GM18868 (cell line): ENCODE measurements at regions not wholly inside any gene's neighbourhood (a gene's known extent, or its start where the extent isn't known, plus 50 kb on each side); places are given as distances from the start of the nearest gene placed in this dataset.

Source experiments
- ATAC-seq: cut with Tn5 transposase; IDR thresholded peaks from one replicate; pipeline ENCODE4 v1.9.1; 2021; ENCODE audit warnings: mild to moderate bottlenecking, moderate library complexity; ENCODE audit not compliant: unreplicated experiment

- no peak for ATAC-seq
These were observed 110.1 kb upstream of the UQCRFS1 start for GRCh38 chr19:29323021-29323430.

GRCh38 chr19:29323440-29324290, 110.7 kb upstream of the UQCRFS1 start:
- ATAC-seq: no peak

- ATAC-seq: no peak
These were observed 111.3 kb upstream of the UQCRFS1 start for GRCh38 chr19:29324291-29324680.

- ATAC-seq: no peak
These were observed 111.8 kb upstream of the UQCRFS1 start for GRCh38 chr19:29324717-29325116.

- ATAC-seq: no peak
These were observed 112.5 kb upstream of the UQCRFS1 start for GRCh38 chr19:29325241-29325975.

DNA sequence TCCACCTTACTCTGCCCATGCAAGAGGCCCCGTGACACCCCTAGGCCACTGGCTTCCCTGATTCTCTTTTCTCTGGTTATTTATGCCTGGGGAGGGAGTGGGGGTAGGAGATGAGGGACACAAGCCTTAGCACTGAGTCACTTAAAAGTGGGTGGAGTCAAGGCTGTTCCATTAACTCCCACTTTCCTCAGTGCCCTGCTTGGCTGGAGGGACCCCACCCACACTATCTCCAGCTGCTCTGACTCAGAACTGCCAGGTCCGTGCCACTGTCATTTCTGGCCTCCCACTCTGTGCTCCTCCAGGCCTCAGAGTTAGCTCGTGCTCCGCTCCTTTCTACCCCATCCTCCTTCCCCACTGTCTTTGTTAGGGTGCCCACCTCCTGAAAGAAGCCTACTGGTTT, 113.4 kb upstream of the UQCRFS1 start:
- ATAC-seq: no peak

GRCh38 chr19:29326849-29327840, 114.2 kb upstream of the UQCRFS1 start:
- ATAC-seq: no peak

- no peak for ATAC-seq
These were observed 115.6 kb upstream of the UQCRFS1 start for GRCh38 chr19:29328586-29328985.

DNA sequence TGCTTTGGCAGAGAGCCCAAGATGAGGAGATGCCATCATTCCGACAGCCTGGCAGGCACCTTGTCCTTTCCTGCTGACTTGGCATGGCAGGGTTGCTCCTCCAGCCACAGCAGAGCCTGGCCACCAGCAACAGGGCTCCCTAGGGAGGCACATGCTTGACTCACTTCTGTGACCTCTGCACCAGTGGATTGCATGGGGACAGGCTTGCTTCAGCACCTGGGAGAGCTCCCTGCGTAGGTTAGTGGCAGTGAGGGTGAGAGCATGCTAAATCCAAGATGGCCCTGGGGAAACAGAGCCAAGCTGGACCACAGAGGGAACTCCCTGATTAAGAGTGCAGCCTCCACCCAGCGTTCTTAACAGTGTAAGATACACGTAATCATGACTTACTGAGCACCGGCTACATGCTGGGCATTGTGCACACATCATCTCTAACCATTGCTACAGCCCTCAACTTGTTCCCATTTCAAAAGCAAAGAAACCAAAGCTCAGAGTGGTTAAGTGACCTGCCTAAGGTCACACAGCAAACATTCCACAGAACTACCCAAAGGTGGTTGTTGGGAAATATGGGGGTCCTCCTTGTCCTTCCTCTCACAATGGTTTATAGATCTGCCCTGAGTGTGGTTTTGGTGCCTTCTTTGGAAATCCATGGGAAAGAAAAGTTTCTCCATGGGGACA, 116.6 kb upstream of the UQCRFS1 start:
- ATAC-seq: no peak

GRCh38 chr19:29336425-29336824, 123.5 kb upstream of the UQCRFS1 start:
- no peak for ATAC-seq

- no peak for ATAC-seq
These were observed 124.1 kb upstream of the UQCRFS1 start for GRCh38 chr19:29337029-29337428.

GRCh38 chr19:29338480-29338879, 125.5 kb upstream of the UQCRFS1 start:
- no peak for ATAC-seq

- ATAC-seq: no peak
These were observed 129.8 kb upstream of the UQCRFS1 start for GRCh38 chr19:29342721-29343120.

GRCh38 chr19:29364224-29364726, 151.3 kb upstream of the UQCRFS1 start:
- no peak for ATAC-seq

DNA sequence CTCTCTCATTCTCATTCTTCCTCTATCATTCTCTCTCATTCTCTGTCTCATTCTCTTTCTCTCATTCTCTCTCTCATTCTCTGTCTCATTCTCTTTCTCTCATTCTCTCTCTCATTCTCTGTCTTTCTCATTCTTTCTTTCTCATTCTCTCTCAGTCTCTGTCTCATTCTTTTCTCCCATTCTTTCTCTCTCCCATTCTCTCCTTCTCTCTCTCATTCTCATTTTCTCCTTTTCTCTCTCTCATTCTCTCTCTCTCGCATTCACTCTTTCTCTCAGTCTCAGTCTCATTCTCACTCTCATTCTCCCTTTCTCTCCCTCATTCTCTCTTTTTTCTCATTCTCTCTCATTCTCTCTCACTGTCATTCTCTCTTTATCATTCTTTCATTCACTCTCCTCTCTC, 152.0 kb upstream of the UQCRFS1 start:
- ATAC-seq: no peak

DNA sequence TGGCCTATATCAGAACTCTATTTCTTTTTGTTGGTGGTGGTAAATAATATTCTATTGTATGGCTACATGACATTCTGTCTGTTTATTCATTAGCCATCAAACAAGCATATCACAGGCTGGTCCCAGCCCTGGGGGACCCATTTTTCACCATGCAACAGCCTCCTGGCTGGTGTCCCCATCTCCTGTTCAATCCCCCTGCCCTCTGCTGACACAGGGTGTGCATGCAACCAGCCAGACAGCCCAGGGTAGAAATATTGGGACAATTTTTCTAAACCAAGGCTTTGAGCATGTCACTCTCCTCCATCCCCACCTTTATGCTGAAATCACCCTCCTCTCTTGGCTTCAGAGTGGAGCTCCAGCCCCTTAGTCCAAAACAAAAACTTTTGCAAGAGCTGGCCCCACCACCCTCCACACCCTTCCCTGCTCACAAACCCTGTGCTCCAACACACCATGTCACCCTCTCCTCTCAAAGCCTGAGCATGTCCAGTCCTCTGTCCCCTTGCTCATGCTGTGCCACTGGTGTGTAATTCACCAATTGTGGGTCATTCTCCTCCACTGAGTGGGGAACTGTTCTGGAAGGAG, 153.0 kb upstream of the UQCRFS1 start:
- ATAC-seq: no peak

DNA sequence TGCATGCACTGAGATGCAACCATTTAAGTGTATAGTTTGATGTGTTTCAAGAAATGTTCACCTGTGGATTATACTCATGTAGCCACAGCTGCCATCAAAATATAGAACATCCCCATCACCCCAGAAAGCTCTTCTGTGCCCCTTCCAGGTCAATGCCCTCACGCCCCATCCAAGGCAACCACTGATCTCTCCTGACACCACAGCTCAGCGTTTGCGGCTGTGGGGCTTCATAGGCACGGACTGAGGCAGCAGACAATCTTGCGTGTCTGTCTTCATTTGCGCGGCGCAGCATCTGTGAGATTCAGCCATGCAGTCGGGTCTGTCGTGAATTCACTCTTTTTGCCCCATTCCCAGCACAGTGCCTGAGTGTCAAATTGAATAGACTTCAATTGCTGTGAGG, 153.8 kb upstream of the UQCRFS1 start:
- no peak for ATAC-seq

DNA sequence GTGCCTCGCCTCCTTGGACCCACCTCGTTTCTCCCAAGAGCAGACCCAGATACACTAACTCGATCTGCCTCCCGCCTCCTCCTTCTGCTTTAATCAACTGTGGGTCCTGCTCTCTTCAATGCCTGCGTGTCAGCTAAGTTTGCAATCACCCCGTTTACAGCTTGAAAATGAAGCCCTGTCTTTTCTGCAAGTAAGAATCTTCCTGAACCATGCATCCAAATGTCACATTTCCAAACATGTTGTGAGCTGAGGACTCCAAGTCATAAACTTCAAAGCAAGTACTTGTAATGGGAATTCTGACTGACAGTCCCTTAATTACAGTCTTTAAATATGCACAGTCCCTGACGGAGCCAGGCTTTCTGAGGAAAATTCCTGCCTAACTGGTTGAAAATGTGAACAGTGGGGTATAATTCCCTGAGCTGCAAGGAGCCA, 154.9 kb upstream of the UQCRFS1 start:
- no peak for ATAC-seq

- no peak for ATAC-seq
These were observed 155.5 kb upstream of the VSTM2B start for GRCh38 chr19:29370276-29370675.
